Stimulated activated CD8-positive, alpha-beta memory T cell treated with anti-CD3 and anti-CD28 coated beads, Interleukin-4, amount 100 ng/mL, for 24 hours (primary cell): ENCODE measurements at regions not wholly inside any gene's neighbourhood (a gene's known extent, or its start where the extent isn't known, plus 50 kb on each side); places are given as distances from the start of the nearest gene placed in this dataset.
"Not testable (repeated sequence)": the region's sequence is repeated elsewhere in the genome, so short reads cannot be mapped to it uniquely, and the experiment has no call there.

Source experiments
- DNase-seq: peaks from one replicate; pipeline ENCODE4 v3.0.0-alpha.2; 2020; ENCODE audit warnings: low read depth

GRCh38 chr1:234776876-234777855 lies 167.2 kb upstream of the IRF2BP2 start:
- DNase-seq: no peak

GRCh38 chr1:234776256-234776875 lies 166.4 kb upstream of the IRF2BP2 start:
- no peak for DNase-seq

DNA sequence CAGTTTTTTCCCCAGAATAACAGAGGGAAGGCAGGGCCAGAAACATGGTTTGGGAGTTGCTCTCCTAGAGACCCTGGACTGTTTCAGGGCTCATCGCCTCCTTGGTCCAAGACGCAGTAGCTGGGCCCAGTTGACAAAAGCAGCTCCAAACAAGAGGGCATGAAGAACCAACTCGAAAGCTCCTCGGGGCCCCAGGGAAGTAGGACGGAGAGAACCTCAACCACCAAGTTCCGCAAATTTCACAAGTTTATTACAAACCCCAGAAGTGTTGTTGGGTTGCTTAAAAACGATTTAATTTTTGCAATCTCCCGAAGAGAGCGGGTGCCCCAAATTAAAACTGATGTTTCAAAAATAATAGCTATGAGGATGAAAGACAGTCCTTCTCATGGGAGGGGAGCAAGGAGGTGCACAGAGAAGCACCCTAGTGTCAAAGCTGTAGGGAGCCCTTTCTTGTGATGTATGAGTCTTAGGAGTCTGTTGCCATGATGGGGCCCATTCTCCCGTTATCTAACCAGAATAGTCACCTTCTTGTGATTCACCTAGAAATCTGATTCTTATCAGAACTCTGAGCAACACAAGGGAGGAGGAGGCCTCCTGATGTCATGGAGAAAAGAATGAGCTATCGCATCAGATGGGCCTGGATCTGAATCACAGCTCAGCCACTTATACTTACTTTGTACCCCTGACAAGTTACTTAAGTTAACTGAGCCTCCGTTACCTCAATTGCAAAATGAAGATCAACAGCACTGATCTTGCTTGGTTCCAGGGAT lies 165.7 kb upstream of the IRF2BP2 start:
- DNase-seq: no peak

DNA sequence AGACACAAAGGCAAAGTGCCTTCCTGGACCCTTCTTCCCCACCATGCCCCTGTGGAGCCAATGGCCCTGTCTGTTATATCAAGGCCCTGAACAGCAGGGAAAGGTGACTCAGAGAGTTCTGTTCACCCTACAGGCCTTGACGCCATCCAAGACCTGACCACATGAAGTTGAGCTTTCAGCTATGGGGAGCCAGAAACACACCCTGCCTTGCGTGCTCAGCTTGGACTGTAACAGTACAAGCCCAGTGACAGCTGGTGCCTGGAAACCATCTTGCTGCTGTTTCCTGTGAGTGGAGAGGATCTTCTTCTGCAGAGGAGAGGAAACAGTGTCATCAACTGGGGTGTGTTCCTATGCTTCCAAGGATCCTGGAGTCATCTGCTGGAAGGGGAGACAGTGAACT lies 165.0 kb upstream of the IRF2BP2 start:
- no peak for DNase-seq

DNA sequence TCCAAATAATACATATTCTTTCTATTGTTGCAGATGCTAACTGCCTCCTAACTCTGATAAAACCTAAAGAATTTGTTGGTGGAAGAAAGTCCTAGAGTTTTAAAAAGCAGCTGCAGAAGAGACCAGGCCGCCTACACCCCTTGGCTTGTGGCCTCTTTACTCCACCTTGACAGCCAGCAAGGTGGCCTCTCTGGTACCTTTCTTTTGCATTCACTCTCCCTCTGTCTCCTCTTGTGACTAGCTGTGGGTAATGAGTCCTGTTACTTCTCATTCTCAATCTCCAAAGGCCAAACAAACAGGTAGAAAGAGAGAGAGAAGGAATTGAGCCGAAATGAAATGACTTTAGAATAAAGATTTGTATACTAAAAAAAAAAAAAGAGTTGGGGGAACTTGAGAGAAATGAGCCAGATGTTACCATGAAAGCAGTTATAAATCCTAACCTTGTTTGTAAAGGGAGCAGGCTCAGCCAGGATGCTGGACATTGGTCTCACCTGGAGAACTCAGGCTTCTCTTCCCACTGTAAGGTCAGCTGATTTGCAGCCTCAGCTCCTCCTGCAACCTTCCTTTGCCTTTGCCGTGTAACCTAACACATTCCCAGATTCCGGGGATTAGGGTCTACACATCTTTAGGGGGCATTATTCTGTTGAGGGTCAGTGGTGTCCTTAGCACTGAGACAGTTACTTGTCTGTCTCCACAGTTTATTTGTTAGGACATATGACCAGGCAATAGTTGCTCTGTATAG lies 164.1 kb upstream of the IRF2BP2 start:
- no peak for DNase-seq

DNA sequence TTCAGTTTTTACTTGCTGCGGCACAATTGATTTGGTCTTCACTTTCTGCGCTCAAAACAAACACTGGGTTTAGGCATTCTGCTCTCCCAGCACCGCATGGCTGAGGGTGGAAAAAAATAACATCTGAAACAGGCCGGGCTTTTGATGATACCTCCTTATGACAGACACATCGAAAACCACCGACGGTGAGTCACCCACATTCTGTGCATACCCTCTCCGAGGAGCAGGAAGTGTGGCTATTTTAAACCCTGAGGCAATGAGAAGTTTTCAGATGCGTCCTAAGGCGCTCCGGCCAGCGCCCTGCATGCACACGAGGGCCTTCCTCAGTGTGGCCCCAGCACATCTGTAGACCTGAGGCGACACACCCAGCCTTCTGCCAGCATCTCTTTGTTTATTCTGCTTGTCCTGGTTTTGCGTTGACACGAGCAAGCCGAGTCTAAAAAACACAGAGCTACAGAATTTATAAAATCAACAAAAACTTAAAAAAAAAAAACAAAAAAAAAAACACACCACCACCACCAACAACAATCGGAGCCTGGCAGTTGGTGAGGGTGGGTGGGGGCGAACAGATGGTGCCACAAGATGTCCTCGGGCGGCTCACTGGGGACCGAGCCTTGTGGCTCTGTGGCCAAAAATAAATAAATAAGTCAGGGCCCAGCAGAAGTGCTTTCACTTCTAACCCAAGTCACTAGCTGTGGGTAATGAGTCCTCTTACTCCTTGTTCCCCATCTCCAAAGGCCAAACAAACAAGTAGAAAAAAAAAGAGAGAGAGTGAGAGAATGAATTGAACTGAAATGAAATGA lies 162.6 kb upstream of the IRF2BP2 start:
- peak; percentile 75 for DNase-seq

DNA sequence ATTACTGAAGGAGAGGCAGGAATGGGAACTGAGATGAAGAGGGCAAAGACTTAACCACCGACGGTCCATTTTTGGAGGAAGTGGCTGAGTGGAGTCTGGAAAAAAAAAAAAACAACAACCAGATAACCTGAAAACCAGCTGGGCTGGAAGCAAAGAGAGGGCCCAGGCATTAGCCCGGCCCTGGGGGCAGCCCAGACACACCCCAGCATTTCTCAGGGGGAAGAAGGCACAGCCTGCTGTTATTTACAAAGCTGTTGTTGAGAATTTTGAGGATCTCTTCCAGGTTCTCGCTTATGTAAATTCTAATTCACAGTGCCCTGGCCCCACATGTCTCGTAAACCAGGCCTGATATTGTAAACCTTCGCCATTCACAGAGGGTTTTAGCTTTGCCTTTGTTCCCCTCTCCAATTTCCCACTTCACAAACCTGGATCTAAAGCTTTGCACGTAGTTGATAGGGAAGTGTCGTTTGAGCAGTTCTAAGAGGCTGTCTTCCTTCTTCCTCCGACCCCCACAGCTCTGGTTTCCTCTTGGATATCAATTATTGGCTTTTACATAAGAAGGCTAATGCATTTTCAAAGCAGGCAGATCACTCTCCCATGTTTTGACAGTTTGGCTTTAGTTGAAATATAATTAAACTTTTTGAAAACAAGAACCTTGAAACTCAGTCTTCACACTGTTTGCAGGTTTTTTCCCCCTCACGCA lies 161.8 kb upstream of the IRF2BP2 start:
- no peak for DNase-seq

- no peak for DNase-seq
These were observed 161.1 kb upstream of the IRF2BP2 start for GRCh38 chr1:234770924-234771540.

GRCh38 chr1:234769986-234770795 lies 160.2 kb upstream of the IRF2BP2 start:
- DNase-seq: no peak

DNA sequence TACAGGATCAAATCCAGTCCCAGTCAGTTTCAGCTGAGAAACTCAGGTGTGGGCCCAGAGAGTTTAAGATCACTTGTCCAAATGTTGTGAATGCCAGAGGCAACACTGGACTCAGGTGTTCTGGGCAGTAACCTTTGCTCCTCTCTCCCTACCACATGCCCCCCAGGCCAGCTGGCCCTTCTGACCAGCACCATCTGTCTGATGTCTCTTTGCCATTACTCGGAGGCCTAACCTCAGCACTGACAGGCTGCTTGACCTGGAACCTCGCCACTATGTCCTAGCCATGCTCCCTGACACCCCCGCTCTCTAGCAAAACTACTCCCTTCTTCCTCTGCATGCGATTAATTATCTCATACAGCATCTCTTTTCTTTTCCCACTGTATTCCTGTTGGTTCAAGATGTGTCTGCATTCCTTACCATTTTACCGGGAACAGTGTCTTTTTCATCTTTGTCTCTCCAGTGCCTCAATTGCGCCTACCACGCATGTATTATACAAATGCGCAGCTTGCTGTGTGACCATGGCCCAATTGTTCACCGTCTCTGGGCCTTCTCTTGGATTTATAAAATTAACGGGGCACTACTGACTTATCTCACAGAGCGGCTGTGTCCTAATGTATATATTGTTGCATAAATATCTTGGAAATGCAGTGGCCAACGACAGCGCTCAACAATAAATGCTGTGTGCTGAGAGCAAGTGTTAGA lies 159.5 kb upstream of the IRF2BP2 start:
- DNase-seq: no peak

GRCh38 chr1:234768569-234769283 lies 158.7 kb upstream of the IRF2BP2 start:
- peak; percentile 54 for DNase-seq

DNA sequence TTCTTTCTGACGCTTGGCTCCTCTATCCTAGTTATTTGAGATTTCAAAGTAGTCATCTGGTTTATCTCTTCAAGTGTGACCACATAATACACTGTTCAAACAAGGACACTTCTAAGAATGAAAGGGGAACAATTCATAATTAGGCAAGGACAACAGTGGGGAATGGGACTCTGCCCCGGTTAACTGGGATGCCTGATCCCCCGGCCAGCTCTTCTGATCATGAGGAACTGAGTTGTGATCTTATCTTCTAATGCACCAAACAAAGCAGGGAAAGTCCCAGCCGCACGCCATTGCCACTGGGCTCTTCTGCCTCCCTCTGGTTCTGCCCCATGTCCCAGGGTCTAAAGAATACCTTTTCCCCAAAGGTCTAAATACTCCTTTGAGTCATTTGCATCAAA lies 158.2 kb upstream of the IRF2BP2 start:
- DNase-seq: no peak

GRCh38 chr1:234765672-234766071 lies 155.7 kb upstream of the IRF2BP2 start:
- DNase-seq: no peak

GRCh38 chr1:234765181-234765580 lies 155.2 kb upstream of the IRF2BP2 start:
- DNase-seq: no peak

GRCh38 chr1:234763910-234764309 lies 153.9 kb upstream of the IRF2BP2 start:
- DNase-seq: no peak

- no peak for DNase-seq
These were observed 153.4 kb upstream of the IRF2BP2 start for GRCh38 chr1:234763367-234763766.

- DNase-seq: not testable (repeated sequence)
These were observed 152.1 kb upstream of the IRF2BP2 start for GRCh38 chr1:234762127-234762526.

DNA sequence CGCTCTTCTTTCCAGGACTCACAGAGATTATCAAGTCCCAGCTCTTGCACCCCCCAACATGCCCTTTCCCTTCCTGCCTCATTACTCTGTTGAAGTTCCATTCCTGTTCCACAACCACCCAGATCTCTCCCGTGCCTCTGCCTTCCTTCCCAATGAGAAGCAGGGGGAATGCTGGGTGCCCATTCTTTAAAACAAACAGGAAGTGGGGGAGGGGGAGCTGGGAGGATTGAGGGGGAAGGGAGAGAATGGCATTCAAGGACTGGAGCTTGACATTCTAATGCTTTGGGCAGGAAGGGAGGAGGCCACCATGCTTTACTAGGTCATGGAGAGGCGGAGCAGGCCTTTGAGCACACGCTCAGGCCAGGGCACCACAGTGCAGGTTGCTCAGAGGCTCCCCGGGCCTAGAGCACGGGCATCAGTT lies 150.3 kb upstream of the IRF2BP2 start:
- no peak for DNase-seq
